DOHH2 (cell line): ENCODE measurements at regions not wholly inside any gene's neighbourhood (a gene's known extent, or its start where the extent isn't known, plus 50 kb on each side); places are given as distances from the start of the nearest gene placed in this dataset.

Experiments used
- H3F3A ChIP-seq: fragments of 200-600 bp; sonication (generic), shearing (Covaris generic); 2 replicates; pipeline ENCODE4 v1.6.0; 2016; ENCODE audit warnings: antibody characterized with exemption, mild to moderate bottlenecking; ENCODE audit not compliant: control insufficient read depth, insufficient read depth
- H3K27ac ChIP-seq: fragments of 200-600 bp; sonication (generic); 2 replicates; pipeline ENCODE4 v1.5.1; 2014; ENCODE audit warnings: low read depth, mild to moderate bottlenecking, low read length, moderate library complexity
- H3K27me3 ChIP-seq: fragments of 200-600 bp; sonication (generic); 2 replicates; pipeline ENCODE4 v1.6.1; 2014; ENCODE audit warnings: mild to moderate bottlenecking, low read length, mixed read lengths; ENCODE audit not compliant: control insufficient read depth
- H3K36me3 ChIP-seq: fragments of 200-600 bp; sonication (generic); 2 replicates; pipeline ENCODE4 v1.6.1; 2014; ENCODE audit warnings: mild to moderate bottlenecking, low read length, moderate library complexity, mixed read lengths; ENCODE audit not compliant: control insufficient read depth
- H3K4me1 ChIP-seq: fragments of 200-600 bp; sonication (generic); 2 replicates; pipeline ENCODE4 v1.6.1; 2014; ENCODE audit warnings: mild to moderate bottlenecking, low read length, mixed read lengths; ENCODE audit not compliant: control insufficient read depth
- H3K4me2 ChIP-seq: fragments of 200-600 bp; sonication (generic); 2 replicates; pipeline ENCODE4 v1.6.0; 2014; ENCODE audit warnings: mild to moderate bottlenecking, low read length, moderate library complexity
- H3K4me3 ChIP-seq: fragments of 200-600 bp; sonication (generic); 2 replicates; pipeline ENCODE4 v1.5.1; 2014; ENCODE audit warnings: mild to moderate bottlenecking, low read length, mixed read lengths
- H3K79me2 ChIP-seq: fragments of 200-600 bp; sonication (generic); 2 replicates; pipeline ENCODE4 v1.6.1; 2014; ENCODE audit warnings: mild to moderate bottlenecking, low read length, mixed read lengths; ENCODE audit not compliant: control insufficient read depth
- H3K9me2 ChIP-seq: fragments of 200-600 bp; sonication (generic); replicated peaks from 2 replicates; pipeline ENCODE4 v1.6.1; 2014; ENCODE audit warnings: mild to moderate bottlenecking, low read length, mixed read lengths; ENCODE audit not compliant: control insufficient read depth
- H3K9me3 ChIP-seq: fragments of 200-600 bp; sonication (generic); 2 replicates; pipeline ENCODE4 v1.6.1; 2014; ENCODE audit warnings: antibody characterized with exemption, low read length, mixed read lengths; ENCODE audit not compliant: control insufficient read depth, insufficient read depth
- H4K20me1 ChIP-seq: fragments of 200-600 bp; sonication (generic); 2 replicates; pipeline ENCODE4 v1.6.0; 2014; ENCODE audit warnings: low read depth, mild to moderate bottlenecking, antibody characterized with exemption, low read length, moderate library complexity; ENCODE audit not compliant: control insufficient read depth, insufficient read depth
- EZH2phosphoT487 ChIP-seq: fragments of 200-600 bp; sonication (generic); IDR thresholded peaks from 2 replicates; pipeline ENCODE4 v1.6.1; 2017; ENCODE audit warnings: borderline replicate concordance, mild to moderate bottlenecking, antibody characterized with exemption, low read length, moderate library complexity, mixed read lengths
- TF ChIP-seq, protein P1 (sequence below): fragments of 200-600 bp; sonication (generic); IDR thresholded peaks from one replicate; pipeline ENCODE4 v1.5.1; 2014; ENCODE audit warnings: antibody characterized with exemption, mild to moderate bottlenecking, low read depth, low read length; ENCODE audit not compliant: poor library complexity, severe bottlenecking

DNA sequence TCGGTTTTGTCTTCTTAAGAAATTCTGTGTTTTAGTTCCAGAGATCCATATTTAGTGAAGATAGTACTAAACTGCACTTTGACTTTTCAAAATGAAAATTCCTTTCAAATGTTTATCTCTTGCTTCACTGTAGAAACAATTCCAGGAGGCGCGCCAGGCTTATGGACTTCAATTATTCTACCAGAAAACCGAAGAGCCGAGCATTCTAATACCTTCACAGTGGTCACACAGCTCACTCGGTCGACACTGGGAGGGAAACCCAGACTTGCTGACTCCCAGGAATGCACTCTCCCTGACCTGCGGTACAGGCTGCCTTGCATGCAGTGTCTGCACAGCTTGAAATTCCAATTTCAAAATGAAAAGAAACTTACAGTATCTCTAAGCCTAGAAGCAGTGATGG, 119.9 kb upstream of the PIEZO2 start:
- H3K27me3 ChIP-seq = no peaks in the 10 kb centered on the region
- no peaks in the 10 kb centered on the region for H3K9me2 ChIP-seq
- H3K4me2 ChIP-seq = no peak overlapping the region
- TF ChIP-seq, protein P1, sequence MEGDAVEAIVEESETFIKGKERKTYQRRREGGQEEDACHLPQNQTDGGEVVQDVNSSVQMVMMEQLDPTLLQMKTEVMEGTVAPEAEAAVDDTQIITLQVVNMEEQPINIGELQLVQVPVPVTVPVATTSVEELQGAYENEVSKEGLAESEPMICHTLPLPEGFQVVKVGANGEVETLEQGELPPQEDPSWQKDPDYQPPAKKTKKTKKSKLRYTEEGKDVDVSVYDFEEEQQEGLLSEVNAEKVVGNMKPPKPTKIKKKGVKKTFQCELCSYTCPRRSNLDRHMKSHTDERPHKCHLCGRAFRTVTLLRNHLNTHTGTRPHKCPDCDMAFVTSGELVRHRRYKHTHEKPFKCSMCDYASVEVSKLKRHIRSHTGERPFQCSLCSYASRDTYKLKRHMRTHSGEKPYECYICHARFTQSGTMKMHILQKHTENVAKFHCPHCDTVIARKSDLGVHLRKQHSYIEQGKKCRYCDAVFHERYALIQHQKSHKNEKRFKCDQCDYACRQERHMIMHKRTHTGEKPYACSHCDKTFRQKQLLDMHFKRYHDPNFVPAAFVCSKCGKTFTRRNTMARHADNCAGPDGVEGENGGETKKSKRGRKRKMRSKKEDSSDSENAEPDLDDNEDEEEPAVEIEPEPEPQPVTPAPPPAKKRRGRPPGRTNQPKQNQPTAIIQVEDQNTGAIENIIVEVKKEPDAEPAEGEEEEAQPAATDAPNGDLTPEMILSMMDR = no peak
- TF ChIP-seq EZH2phosphoT487 = no peak
- no peaks in the 10 kb centered on the region for H3K79me2 ChIP-seq
- H3K4me3 ChIP-seq = no peak overlapping the region
- H3K4me1 ChIP-seq = no peaks in the 10 kb centered on the region; the same call in 1 of the 2 replicates
- H3K36me3 ChIP-seq = no peaks in the 10 kb centered on the region
- no peaks in the 10 kb centered on the region for H4K20me1 ChIP-seq
- H3K9me3 ChIP-seq = no peaks in the 10 kb centered on the region
- H3K27ac ChIP-seq = no peak overlapping the region
- H3F3A ChIP-seq = no peaks in the 10 kb centered on the region

DNA sequence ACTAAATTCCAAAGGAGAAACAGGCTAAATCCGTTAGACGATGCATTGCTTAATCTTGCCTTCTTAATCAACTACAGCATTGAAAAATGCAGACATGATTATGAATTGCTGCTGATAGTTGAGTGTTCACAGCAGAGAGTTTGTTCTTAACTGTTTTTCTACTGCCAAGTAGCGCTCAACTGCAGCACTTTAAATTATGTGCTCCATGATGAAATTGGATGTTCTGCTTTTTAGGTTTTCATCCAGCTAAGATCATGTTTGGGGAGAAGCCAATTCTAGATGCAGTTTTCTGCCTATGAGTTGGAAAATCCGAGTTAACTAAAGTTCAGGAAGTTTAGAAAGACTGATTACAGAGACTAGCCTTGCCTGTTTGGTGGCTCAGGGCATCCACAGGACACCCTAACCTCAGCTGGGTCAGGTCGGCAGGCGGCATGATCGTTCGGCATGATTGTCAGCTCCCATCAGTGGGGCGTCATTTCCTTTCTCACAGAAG, 119.4 kb upstream of the PIEZO2 start:
- Histone ChIP-seq H3K36me3 (no peaks in the 10 kb centered on the region), H3K4me1 (no peaks in the 10 kb centered on the region; the same call in 1 of the 2 replicates), H3F3A (no peaks in the 10 kb centered on the region), H3K27me3 (no peaks in the 10 kb centered on the region), H3K27ac (no peak overlapping the region), H3K4me3 (no peak overlapping the region), H3K9me3 (peaks cover 1% of the 10 kb centered on the region), H4K20me1 (no peaks in the 10 kb centered on the region), H3K9me2 (no peaks in the 10 kb centered on the region), H3K4me2 (no peak overlapping the region), H3K79me2 (no peaks in the 10 kb centered on the region)
- TF ChIP-seq EZH2phosphoT487 = no peak
- TF ChIP-seq, protein P1 = no peak

DNA sequence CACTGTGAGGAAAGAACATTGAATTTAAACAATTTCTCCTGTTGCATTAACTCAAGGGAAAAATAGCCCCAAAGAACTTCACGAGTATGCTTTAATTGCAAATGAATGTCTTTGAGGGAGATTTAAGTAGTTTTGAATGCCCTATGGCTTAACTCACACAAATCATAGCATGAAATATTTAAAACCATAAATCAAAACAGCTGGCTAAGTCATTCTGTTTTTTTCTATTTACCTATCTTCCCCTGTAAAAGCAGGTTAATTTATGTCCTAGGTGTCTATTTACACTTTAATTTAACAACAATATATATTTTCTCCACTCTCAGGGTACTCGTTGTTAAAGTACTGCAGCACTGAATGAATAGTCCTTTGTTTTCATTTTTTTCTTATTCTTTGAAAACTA, 118.8 kb upstream of the PIEZO2 start:
- no peaks in the 10 kb centered on the region for H4K20me1 ChIP-seq
- no peak overlapping the region for H3K4me2 ChIP-seq
- no peaks in the 10 kb centered on the region for H3K27me3 ChIP-seq
- no peaks in the 10 kb centered on the region; the same call in 1 of the 2 replicates for H3K4me1 ChIP-seq
- no peak overlapping the region for H3K4me3 ChIP-seq
- no peaks in the 10 kb centered on the region for H3K9me2 ChIP-seq
- no peaks in the 10 kb centered on the region for H3K79me2 ChIP-seq
- no peak for TF ChIP-seq EZH2phosphoT487
- TF ChIP-seq, protein P1 = no peak
- H3K9me3 ChIP-seq = peaks cover 5% of the 10 kb centered on the region
- no peaks in the 10 kb centered on the region for H3K36me3 ChIP-seq
- no peak overlapping the region for H3K27ac ChIP-seq
- H3F3A ChIP-seq = no peaks in the 10 kb centered on the region
